Mesodermal cell (in vitro differentiated cells): ENCODE measurements at regions not wholly inside any gene's neighbourhood (a gene's known extent, or its start where the extent isn't known, plus 50 kb on each side); places are given as distances from the start of the nearest gene placed in this dataset.

Source experiments
- H3K27ac ChIP-seq: 2 replicates; pipeline ENCODE4 v1.7.0; 2013; ENCODE audit warnings: mild to moderate bottlenecking, low read depth, low read length, moderate library complexity; ENCODE audit not compliant: severe bottlenecking
- H3K36me3 ChIP-seq: 2 replicates; pipeline ENCODE4 v1.7.1; 2013; ENCODE audit warnings: mild to moderate bottlenecking, low read length, moderate library complexity; ENCODE audit not compliant: control insufficient read depth, insufficient read depth
- H3K4me1 ChIP-seq: one replicate; pipeline ENCODE4 v1.7.1; 2013; ENCODE audit warnings: mild to moderate bottlenecking, low read length; ENCODE audit not compliant: insufficient read depth, control insufficient read depth, poor library complexity, severe bottlenecking
- H3K4me3 ChIP-seq: 2 replicates; pipeline ENCODE4 v1.7.0; 2013; ENCODE audit warnings: low read length, control low read depth, mild to moderate bottlenecking; ENCODE audit not compliant: insufficient read depth, poor library complexity, severe bottlenecking; ENCODE audit errors: extremely low read depth
- H3K9me3 ChIP-seq: 2 replicates; pipeline ENCODE4 v1.7.1; 2013; ENCODE audit warnings: mild to moderate bottlenecking, low read length, moderate library complexity; ENCODE audit not compliant: control insufficient read depth
- WGBS, 2 experiments: methylation state at CpG; one replicate each; pipeline ENCODE4 v1.1.5; 2013; ENCODE audit warnings: missing lambda C conversion rate in 2 of 2; ENCODE audit not compliant: insufficient coverage in 2 of 2; 5-methylcytosine and 5-hydroxymethylcytosine counted together

DNA sequence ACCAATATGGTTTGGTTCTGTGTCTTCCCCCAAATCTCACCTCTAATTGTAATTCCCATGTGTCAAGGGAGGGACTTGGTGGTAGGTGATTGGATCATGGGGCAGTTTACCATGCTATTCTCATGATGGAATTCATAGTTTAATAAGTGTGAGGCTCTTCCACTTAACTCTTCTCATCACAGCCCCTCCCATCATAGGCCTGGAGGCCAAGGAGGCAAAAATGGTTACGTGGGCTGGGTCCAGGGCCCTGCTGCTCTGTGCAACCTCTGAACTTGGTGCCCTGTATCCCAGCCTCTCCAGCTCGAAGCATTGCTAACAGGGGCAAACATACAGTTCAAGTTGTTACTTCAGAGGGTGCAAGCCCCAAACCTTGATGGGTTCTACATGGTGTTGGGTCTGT lies 232.7 kb downstream of the ADGRG6 start:
- Histone ChIP-seq H3K36me3 (no peaks in the 10 kb centered on the region), H3K27ac (no peak overlapping the region), H3K4me3 (no peak overlapping the region), H3K4me1 (peaks cover 13% of the 10 kb centered on the region), H3K9me3 (peaks cover 35% of the 10 kb centered on the region)
- WGBS, 2 experiments: 83 to 100% methylated on average over 1 to 2 of the region's 2 CpGs

DNA sequence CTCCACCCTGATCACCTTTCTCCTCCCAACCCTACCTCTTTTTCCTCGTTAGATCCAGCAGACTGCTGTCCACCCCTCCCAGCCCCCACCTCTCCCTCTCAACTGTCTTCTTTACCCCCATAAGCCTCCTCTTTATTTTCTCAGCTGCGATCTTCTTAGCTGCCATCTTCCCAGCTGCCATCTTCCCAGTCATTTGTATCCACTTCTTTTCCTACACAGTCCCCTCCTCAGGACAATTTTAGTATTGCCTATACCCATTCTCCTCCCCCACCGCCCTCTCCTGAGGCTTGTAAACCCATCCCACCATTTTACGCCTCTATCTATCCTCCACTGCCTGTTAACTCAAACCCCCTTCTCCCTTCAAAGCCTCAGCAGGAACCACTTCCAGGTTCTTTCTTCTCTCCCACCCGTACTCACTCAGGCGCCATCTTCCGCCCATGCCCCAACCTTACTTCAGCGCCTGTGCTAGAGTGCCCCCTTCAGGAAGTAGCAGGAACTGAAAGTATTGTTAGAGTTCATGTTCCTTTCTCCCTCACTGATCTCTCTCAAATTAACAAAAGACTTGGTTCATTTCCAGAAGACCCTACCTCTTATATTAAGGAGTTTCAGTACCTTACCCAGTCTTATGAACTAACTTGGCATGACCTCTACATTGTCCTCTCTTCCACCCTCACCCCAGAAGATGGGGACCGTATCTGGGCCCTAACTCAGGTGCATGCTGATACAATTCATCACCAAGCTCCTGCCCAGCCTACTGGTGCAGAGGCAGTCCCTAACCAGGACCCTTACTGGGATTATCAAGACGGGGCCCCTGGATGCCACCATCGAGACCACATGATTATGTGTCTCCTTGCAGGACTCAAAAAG lies 236.0 kb downstream of the ADGRG6 start:
- no peaks in the 10 kb centered on the region for H3K4me1 ChIP-seq
- peaks cover 31% of the 10 kb centered on the region for H3K9me3 ChIP-seq
- no peak overlapping the region for H3K4me3 ChIP-seq
- no peaks in the 10 kb centered on the region for H3K36me3 ChIP-seq
- no peak overlapping the region for H3K27ac ChIP-seq
- 85 to 92% methylated on average over 9 to 10 of the region's 11 CpGs for whole genome bisulfite sequencing, 2 experiments

DNA sequence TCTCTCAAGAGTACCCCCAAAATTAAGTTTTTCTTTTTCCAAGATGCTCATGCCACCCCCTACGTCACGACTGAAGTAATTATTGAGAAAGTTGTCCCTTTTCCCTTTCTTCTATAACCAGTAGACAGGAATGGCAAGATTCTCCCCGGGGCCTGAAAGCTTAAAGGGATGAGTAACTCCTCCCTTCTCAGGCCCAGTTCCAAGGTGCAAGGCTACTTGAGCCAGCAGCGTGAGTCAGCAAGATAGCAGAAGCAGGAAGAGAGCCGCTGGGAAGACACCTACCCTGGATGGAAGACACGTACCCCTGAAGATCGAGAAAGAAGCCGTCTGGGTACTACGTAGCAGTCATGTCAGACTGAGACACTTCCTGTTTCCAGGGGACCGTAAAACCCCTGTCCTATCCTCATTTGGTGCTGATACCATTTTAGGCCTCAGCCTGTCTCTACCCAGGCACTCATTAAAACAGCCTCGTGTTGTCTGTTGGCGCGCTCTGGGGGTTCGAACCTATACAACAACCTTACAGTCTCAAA lies 241.0 kb downstream of the ADGRG6 start:
- no peaks in the 10 kb centered on the region for H3K4me1 ChIP-seq
- 90 to 91% methylated on average over 12 to 13 of the region's 14 CpGs for WGBS, 2 experiments
- no peaks in the 10 kb centered on the region for H3K9me3 ChIP-seq
- no peaks in the 10 kb centered on the region for H3K36me3 ChIP-seq
- no peak overlapping the region for H3K27ac ChIP-seq
- H3K4me3 ChIP-seq: no peak overlapping the region

DNA sequence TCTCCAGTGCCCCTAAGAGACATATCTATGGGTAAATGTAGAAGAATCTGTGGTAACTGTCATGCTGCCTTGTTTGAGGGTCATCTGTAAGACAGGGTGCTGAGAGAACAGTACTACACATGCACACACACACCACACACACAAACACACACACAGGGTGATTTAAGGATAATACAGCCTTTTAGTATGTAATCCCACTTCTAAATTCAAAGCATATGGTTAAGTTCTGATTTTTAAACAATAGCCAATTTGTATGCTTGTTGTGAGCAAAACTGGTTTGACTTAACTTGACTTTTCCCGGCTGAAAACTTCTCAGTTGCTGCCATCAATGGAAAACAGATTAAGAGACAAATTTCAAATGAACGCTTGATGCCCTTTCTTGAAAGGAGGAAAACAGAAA lies 241.8 kb downstream of the ADGRG6 start:
- Histone ChIP-seq H3K4me3 (no peak overlapping the region), H3K27ac (no peak overlapping the region), H3K4me1 (no peaks in the 10 kb centered on the region), H3K36me3 (no peaks in the 10 kb centered on the region), H3K9me3 (no peaks in the 10 kb centered on the region)
- 100% methylated on average over 1 of the region's 2 CpGs for WGBS, 2 experiments

DNA sequence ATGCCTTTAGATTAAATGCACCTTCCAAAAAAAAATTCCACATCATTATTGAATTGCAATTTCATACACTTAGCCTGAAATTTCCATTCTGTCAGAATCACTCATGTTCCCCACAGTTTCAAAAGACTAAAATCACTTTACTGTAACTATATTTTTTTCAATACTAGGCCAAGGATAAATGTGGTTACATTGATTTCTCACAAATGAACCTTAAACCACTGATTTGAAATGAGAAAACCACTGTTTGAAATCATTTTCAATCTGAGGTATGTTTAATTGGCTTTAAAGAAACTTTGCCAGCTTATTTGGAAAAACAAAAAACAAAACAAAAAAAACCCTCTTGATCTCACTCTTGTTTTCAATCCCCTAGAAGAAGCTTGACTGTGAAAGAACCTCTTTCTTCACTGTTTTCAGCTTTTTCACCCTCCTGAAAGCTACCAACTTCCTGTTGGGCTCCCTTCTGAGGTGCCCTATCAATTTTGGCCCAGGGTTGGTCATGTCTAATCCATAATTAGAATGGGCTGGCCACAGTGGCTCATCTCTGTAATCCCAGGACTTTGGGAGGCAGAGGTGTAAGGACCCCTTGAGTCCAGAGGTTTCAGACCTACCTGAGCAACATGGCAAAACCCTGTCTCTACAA lies 242.5 kb downstream of the ADGRG6 start:
- H3K27ac ChIP-seq: no peak overlapping the region
- H3K36me3 ChIP-seq: no peaks in the 10 kb centered on the region
- no peaks in the 10 kb centered on the region for H3K9me3 ChIP-seq
- H3K4me1 ChIP-seq: no peaks in the 10 kb centered on the region
- H3K4me3 ChIP-seq: no peak overlapping the region

DNA sequence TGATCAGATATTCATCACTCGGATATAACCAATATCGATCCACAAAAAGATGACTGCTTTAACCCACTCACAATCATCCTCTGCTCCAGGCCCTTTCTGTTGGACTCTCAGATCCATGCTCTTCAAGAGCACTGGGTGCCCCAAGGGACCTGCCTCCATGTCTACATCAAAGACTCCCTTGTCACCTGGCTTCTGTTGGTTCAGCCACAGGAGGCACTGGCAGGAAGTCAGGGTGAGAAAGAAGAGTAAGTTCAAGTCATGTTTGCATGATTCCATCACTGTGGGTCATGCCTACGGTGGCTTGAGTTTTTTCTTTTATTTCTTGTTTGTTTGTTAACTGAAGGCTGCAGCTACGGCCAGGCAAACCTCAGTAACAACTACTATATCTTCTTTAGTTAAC lies 243.3 kb downstream of the ADGRG6 start:
- Histone ChIP-seq H3K27ac (no peak overlapping the region), H3K9me3 (no peaks in the 10 kb centered on the region), H3K36me3 (no peaks in the 10 kb centered on the region), H3K4me3 (no peak overlapping the region), H3K4me1 (no peaks in the 10 kb centered on the region)
- 100% methylated on average over 2 of the region's 4 CpGs; no CpG with 5 or more reads in 1 of the 2 experiments for WGBS, 2 experiments

DNA sequence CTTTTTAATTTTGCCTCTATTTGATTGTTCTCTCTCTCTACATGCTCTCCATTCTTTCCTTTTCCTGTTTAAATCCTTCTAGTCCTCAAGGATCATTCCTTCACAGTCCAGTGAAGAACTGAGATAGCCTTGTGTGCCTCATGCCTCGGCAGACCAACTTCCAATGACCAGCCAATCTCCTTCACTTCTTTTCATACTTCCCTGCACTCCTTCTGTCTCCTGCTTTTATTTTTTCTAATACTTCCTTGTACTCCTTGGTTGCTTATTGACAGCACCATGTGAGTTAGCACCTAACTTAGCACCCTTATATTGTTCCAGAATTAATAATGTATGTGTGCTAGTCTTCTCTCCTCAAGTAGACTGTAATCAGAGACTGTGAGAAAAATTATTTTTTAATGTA lies 246.8 kb downstream of the ADGRG6 start:
- no peaks in the 10 kb centered on the region for H3K9me3 ChIP-seq
- no peaks in the 10 kb centered on the region for H3K36me3 ChIP-seq
- no peak overlapping the region for H3K27ac ChIP-seq
- H3K4me3 ChIP-seq: no peak overlapping the region
- no peaks in the 10 kb centered on the region for H3K4me1 ChIP-seq
- WGBS, 2 experiments: 87 to 100% methylated on average over 1 of the region's 1 CpG

DNA sequence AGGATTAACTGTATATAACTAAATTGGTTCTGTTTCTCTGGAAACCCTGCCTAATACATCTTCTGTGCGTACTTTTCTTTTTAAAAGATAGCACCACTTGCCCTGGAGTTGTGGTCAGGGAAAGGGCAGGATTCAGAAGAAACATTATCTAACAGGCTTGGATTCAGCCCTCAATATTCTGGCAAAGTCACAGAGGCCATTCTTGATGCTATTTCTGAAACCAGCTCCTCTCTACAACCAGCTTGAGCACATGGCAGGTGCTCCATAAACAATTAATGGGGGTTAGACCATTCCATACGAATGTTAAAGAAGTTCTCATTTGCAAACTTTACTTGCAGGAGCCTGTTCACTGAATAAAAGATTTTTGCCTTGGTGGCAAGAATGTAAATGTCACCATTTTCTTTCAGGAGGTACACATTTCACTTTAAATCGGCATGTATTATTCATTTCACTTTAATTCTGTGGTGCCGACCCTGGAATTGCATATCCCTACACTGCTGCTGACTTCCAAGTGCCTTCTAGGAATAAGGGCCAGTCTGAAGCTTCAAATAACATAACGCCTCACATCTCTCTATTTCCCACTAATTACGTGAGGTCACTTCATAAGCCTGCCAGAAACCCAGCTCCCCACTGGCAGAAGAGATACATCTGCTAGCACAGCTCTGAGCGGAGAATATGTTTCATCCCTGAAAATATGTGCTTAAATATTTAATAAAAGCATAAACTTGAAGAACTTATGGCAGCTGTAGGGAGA lies 248.7 kb downstream of the ADGRG6 start:
- no peaks in the 10 kb centered on the region for H3K4me1 ChIP-seq
- 68 to 77% methylated on average over 3 to 6 of the region's 7 CpGs for WGBS, 2 experiments
- no peak overlapping the region for H3K27ac ChIP-seq
- H3K36me3 ChIP-seq: no peaks in the 10 kb centered on the region
- H3K9me3 ChIP-seq: no peaks in the 10 kb centered on the region
- no peak overlapping the region for H3K4me3 ChIP-seq

DNA sequence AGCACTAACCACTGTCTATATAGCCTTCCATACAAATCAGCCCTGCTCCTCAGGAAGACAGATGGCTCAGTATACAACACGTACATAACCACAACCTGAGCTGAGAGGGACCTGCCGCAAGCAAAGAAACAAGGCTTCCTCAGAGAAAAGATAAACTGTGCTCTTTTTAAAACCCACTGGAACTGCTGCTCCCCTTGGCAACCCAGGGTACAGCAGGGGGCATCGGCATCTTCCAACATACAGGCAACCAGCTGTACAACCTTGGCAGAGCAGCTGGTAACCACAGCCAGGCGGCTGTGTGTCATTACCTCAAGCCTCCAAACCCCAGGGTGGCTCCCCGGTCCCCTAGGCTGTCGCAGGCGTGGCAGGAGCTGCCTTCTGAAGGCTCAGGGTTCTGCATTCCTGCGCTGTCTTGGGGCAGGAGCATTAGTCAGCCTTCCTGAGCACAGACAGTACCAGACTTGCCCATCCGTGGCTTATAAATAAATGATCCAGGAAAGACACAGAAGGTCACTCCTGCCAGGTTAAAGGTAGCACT lies 249.5 kb downstream of the ADGRG6 start:
- 70 to 95% methylated on average over 3 to 9 of the region's 9 CpGs for WGBS, 2 experiments
- H3K27ac ChIP-seq: no peak overlapping the region
- no peaks in the 10 kb centered on the region for H3K4me1 ChIP-seq
- H3K4me3 ChIP-seq: no peak overlapping the region
- H3K9me3 ChIP-seq: no peaks in the 10 kb centered on the region
- no peaks in the 10 kb centered on the region for H3K36me3 ChIP-seq

DNA sequence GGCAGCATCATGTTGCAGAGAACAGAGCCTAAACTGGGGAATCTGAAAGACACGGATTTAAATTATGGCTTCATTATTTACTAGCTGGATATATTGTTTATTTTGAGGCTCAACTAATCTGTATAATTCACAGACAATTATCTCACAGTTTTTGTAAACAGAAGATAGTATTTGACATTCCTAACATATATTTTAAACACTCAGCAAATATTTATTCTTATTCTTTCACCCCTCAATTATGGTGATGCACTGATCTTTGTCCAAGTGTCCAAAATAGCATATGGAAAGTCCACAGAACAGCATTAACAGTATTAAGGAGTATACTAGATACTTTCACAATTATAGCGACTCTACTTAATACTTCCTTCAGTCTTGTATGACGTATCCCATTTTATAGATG lies 257.0 kb downstream of the ADGRG6 start:
- Histone ChIP-seq H3K9me3 (no peaks in the 10 kb centered on the region), H3K27ac (no peak overlapping the region), H3K4me1 (no peaks in the 10 kb centered on the region), H3K36me3 (no peaks in the 10 kb centered on the region), H3K4me3 (no peak overlapping the region)
- 80 to 96% methylated on average over 1 to 2 of the region's 3 CpGs for WGBS, 2 experiments
